ENCODE measurements at regions not wholly inside any gene's neighbourhood (a gene's known extent, or its start where the extent isn't known, plus 50 kb on each side); places are given as distances from the start of the nearest gene placed in this dataset.

DNA sequence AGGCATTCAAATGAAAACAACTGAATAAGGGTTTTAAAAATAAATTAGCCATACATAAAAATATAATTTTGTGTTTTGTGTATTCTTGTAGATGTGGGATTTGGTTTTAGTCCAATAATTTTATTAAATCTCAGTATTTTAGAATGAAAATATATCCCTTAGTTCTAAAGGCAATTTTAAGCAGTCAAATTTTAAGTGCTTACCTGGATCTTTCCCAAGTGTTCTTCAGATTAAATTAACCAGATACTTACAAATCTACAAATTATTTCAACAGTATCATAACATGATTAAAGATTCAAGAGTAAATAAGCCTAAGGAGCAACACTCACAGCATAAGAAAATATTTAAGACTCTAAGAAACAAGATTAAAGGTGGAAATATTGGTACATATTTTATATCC lies 275.0 kb upstream of the RBMS3 start:
- H3K4me3 ChIP-seq (ENCODE audit: insufficient read depth, low read length, poor library complexity, severe bottlenecking): no peak overlapping the region
- no peaks in the 10 kb centered on the region for H3F3A ChIP-seq (ENCODE audit: insufficient read depth)
- no peaks in the 10 kb centered on the region for H3K36me3 ChIP-seq (ENCODE audit: low read length)
- H3K79me2 ChIP-seq (ENCODE audit: insufficient read depth, low read length): no peaks in the 10 kb centered on the region
- no peaks in the 10 kb centered on the region for H3K9me3 ChIP-seq (ENCODE audit: insufficient read depth, low read length)
- TF ChIP-seq CTCF (IDR thresholded peaks at IDR 0.05; ENCODE audit: insufficient read depth, low read length, poor library complexity, severe bottlenecking) (no peak), EZH2phosphoT487 (conservative IDR thresholded peaks at IDR 0.05; ENCODE audit: low read length) (no peak)
- no peaks in the 10 kb centered on the region for H4K20me1 ChIP-seq (ENCODE audit: low read depth, low read length)
- no peaks in the 10 kb centered on the region for H3K27me3 ChIP-seq (ENCODE audit: low read length)
- no peaks in the 10 kb centered on the region for H3K9me2 ChIP-seq (replicated peaks; ENCODE audit: insufficient read depth, low read length)
- no peak overlapping the region for H3K9ac ChIP-seq (ENCODE audit: low read length)
- no peak overlapping the region for H2AFZ ChIP-seq (ENCODE audit: low read depth, low read length, severe bottlenecking)
- H3K27ac ChIP-seq (ENCODE audit: low read depth, low read length): no peak overlapping the region
- H3K4me2 ChIP-seq (ENCODE audit: low read depth, low read length, poor library complexity, severe bottlenecking): no peak overlapping the region

DNA sequence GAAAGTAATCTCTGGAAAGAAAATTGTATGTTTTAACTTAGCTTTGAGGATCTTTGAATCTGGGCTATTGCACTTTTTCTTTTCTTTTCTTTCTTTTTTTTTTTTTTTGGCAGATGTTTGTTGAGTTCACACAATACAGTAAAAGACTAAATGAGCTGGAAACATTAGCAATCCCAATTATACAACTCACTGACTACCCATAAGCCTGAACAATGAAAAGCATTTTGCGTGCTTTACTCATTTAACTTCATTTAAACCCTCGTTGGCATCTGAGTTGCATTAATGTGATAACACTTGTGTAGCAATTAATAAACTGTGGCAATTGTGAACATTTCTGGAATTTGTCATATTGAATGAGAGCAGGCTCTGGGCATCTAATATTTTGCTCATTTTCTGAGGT lies 269.4 kb upstream of the RBMS3 start:
- Histone ChIP-seq H2AFZ (ENCODE audit: low read depth, low read length, severe bottlenecking) (no peak overlapping the region), H3K36me3 (ENCODE audit: low read length) (no peaks in the 10 kb centered on the region), H4K20me1 (ENCODE audit: low read depth, low read length) (no peaks in the 10 kb centered on the region), H3K9me3 (ENCODE audit: insufficient read depth, low read length) (no peaks in the 10 kb centered on the region), H3K27me3 (ENCODE audit: low read length) (no peaks in the 10 kb centered on the region), H3K27ac (ENCODE audit: low read depth, low read length) (no peak overlapping the region), H3K4me3 (ENCODE audit: insufficient read depth, low read length, poor library complexity, severe bottlenecking) (no peak overlapping the region), H3K79me2 (ENCODE audit: insufficient read depth, low read length) (no peaks in the 10 kb centered on the region), H3K9me2 (replicated peaks; ENCODE audit: insufficient read depth, low read length) (no peaks in the 10 kb centered on the region), H3F3A (ENCODE audit: insufficient read depth) (no peaks in the 10 kb centered on the region), H3K9ac (ENCODE audit: low read length) (no peak overlapping the region), H3K4me2 (ENCODE audit: low read depth, low read length, poor library complexity, severe bottlenecking) (no peak overlapping the region)
- TF ChIP-seq CTCF (IDR thresholded peaks at IDR 0.05; ENCODE audit: insufficient read depth, low read length, poor library complexity, severe bottlenecking) (no peak), EZH2phosphoT487 (conservative IDR thresholded peaks at IDR 0.05; ENCODE audit: low read length) (no peak)

DNA sequence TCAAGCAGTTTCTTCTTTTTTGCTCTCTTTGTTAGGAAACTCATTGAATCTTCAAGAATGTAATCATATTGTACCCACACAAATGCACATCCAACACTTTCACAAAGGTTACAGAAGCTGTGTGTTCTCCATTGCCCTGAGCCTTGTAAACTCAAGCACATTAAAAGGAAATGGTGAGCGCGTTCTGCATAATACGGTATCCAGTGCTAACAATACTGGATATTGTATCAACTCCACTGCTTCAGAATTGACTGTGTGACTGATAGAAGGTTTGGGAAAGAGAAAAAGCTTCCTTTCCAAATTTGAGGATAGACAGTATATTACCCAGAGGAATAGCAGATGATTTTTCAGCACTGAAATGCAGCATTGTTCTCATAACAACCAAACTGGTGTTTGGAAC lies 268.9 kb upstream of the RBMS3 start:
- Histone ChIP-seq H3K9me2 (replicated peaks; ENCODE audit: insufficient read depth, low read length) (no peaks in the 10 kb centered on the region), H3K4me3 (ENCODE audit: insufficient read depth, low read length, poor library complexity, severe bottlenecking) (no peak overlapping the region), H3K9me3 (ENCODE audit: insufficient read depth, low read length) (no peaks in the 10 kb centered on the region), H3K4me2 (ENCODE audit: low read depth, low read length, poor library complexity, severe bottlenecking) (no peak overlapping the region), H3K79me2 (ENCODE audit: insufficient read depth, low read length) (no peaks in the 10 kb centered on the region), H3K9ac (ENCODE audit: low read length) (no peak overlapping the region), H4K20me1 (ENCODE audit: low read depth, low read length) (no peaks in the 10 kb centered on the region), H3F3A (ENCODE audit: insufficient read depth) (no peaks in the 10 kb centered on the region), H3K36me3 (ENCODE audit: low read length) (no peaks in the 10 kb centered on the region), H3K27ac (ENCODE audit: low read depth, low read length) (no peak overlapping the region), H2AFZ (ENCODE audit: low read depth, low read length, severe bottlenecking) (no peak overlapping the region), H3K27me3 (ENCODE audit: low read length) (no peaks in the 10 kb centered on the region)
- TF ChIP-seq CTCF (IDR thresholded peaks at IDR 0.05; ENCODE audit: insufficient read depth, low read length, poor library complexity, severe bottlenecking): no peak
- no peak for TF ChIP-seq EZH2phosphoT487 (conservative IDR thresholded peaks at IDR 0.05; ENCODE audit: low read length)

DNA sequence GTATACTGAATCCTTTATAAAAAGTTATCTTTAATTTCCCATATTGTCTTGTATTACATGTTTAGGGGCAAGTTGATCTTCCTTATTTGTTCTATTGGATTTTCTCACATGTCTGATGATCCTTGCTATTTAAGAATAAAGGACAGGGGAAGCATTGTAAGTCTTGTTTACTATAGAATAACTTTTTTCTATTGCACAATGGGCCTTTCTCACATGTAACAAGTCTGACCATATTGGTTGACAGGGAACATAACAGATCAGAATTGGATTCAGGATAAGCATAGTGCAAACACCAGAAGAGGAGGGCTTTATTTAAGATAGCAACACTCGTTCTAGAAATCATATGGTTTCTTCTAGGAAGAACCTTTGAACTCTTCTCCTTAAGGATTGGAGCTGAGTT lies 257.9 kb upstream of the RBMS3 start:
- no peak overlapping the region for H3K4me2 ChIP-seq (ENCODE audit: low read depth, low read length, poor library complexity, severe bottlenecking)
- no peak overlapping the region for H3K9ac ChIP-seq (ENCODE audit: low read length)

More for the DNA sequence above, 257.9 kb upstream of the RBMS3 start:
- Histone ChIP-seq H3K27me3 (ENCODE audit: low read length) (no peaks in the 10 kb centered on the region), H3K4me3 (ENCODE audit: insufficient read depth, low read length, poor library complexity, severe bottlenecking) (no peak overlapping the region), H3K79me2 (ENCODE audit: insufficient read depth, low read length) (no peaks in the 10 kb centered on the region), H3F3A (ENCODE audit: insufficient read depth) (no peaks in the 10 kb centered on the region), H3K9me2 (replicated peaks; ENCODE audit: insufficient read depth, low read length) (no peaks in the 10 kb centered on the region), H2AFZ (ENCODE audit: low read depth, low read length, severe bottlenecking) (no peak overlapping the region), H3K27ac (ENCODE audit: low read depth, low read length) (no peak overlapping the region), H4K20me1 (ENCODE audit: low read depth, low read length) (no peaks in the 10 kb centered on the region), H3K36me3 (ENCODE audit: low read length) (no peaks in the 10 kb centered on the region), H3K9me3 (ENCODE audit: insufficient read depth, low read length) (no peaks in the 10 kb centered on the region; the same call in 1 of the 2 replicates)
- TF ChIP-seq EZH2phosphoT487 (conservative IDR thresholded peaks at IDR 0.05; ENCODE audit: low read length) (no peak), CTCF (IDR thresholded peaks at IDR 0.05; ENCODE audit: insufficient read depth, low read length, poor library complexity, severe bottlenecking) (no peak)
